HL-60 (cell line): ENCODE measurements at regions not wholly inside any gene's neighbourhood (a gene's known extent, or its start where the extent isn't known, plus 50 kb on each side); places are given as distances from the start of the nearest gene placed in this dataset.

Source experiments
- CTCF ChIP-seq: IDR thresholded peaks from one replicate; pipeline ENCODE4 v1.5.1; 2011; ENCODE audit warnings: low read length, control low read depth, inconsistent platforms; ENCODE audit not compliant: insufficient read depth
- GABPA ChIP-seq: IDR thresholded peaks from 2 replicates; pipeline ENCODE4 v1.6.1; 2012; ENCODE audit warnings: low read depth
- POLR2AphosphoS5 ChIP-seq: IDR thresholded peaks from 2 replicates; pipeline ENCODE4 v1.6.1; 2012; ENCODE audit warnings: low read depth
- REST ChIP-seq: IDR thresholded peaks from 2 replicates; pipeline ENCODE4 v1.6.1; 2012; ENCODE audit warnings: low read depth; ENCODE audit not compliant: insufficient replicate concordance
- SPI1 ChIP-seq: IDR thresholded peaks from 2 replicates; pipeline ENCODE4 v1.6.1; 2012; ENCODE audit warnings: low read depth, mild to moderate bottlenecking, borderline replicate concordance

DNA sequence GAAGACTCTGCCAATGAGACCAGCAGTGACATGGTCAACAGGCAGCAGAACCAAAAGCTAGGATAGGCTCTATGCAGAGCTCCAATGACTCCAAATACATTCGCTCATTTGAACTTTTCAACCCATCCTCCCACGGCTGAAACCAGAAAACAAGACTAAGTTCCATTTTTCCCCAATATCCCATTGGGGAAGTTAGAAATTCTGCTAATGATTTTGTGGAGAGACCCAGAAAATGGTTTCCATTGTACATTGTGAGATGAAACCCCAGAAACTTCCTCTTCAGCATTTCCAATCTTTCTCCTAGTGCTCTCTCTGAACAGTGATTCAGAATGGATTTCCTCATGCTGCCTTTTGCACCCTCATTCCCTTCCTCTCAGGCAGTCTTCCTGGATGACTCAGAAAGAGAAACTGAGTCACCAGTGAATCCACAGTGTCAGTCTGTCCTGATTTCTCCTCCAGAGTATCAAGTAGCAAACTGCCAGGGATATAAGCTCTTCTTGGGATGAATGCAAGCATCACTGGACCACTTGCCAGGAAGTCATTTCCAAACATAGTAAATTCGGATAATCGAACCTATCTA, 467.7 kb upstream of the ID2 start:
- TF ChIP-seq CTCF (no peak), POLR2AphosphoS5 (no peak), REST (no peak), SPI1 (no peak), GABPA (no peak)
